ENCODE measurements at regions not wholly inside any gene's neighbourhood (a gene's known extent, or its start where the extent isn't known, plus 50 kb on each side); places are given as distances from the start of the nearest gene placed in this dataset.
A peak's percentile ranks its signal among the peaks of the same experiment; 100 is the strongest.
"Not testable (repeated sequence)": the region's sequence is repeated elsewhere in the genome, so short reads cannot be mapped to it uniquely, and the experiment has no call there.

DNA sequence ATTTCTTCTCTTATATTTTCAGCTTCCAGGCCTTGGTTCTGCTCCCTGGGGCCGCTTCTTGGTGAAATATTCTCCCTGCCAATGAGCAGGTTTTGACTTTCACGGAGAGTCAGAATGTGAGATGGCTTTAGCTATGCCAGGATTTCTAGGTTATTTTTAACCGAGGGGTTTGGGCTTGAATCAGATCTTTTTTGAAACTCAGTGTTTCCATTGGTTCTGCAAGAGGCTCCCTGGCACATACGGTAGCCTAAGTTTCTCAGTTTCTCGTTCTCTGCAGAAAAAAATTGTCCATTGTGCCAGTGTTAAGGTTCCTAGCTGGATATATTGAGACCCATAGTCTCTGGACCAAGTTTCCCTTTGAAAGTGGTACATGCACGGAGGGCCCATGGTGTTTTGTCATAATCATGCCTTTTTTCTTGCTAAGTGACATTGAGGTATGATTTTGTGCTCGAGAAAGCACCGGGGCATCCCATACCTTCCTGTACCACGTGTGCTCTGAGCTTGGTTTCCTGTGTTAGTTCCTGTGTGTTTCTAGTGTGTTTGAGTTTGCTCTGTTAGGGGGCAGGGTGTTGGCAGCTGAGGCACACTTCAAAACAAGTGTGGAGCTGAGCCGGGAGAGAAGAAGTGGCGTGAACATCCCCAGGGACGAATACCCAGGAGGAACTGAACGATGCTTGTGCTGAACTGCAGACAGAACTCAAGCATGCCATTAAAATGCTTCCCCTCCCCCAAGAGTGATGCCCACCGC lies 127.2 kb downstream of the HS3ST3B1 start:
- peak; percentile 99 for ATAC-seq
- Mint-ChIP-seq H3K4me3 (peak overlapping the region; percentile 93), H3K36me3 (ENCODE audit: low read depth) (peaks cover 2% of the 10 kb centered on the region), H3K27me3 (no peaks in the 10 kb centered on the region), H3K27ac (peak overlapping the region; percentile 93), H3K4me1 (peaks cover 44% of the 10 kb centered on the region)
- H3K9me3 ChIP-seq (ENCODE audit: control insufficient read depth, low read length, poor library complexity, severe bottlenecking): no peaks in the 10 kb centered on the region
- peak in 1 of 3 donors; percentile 22 for DNase-seq

DNA sequence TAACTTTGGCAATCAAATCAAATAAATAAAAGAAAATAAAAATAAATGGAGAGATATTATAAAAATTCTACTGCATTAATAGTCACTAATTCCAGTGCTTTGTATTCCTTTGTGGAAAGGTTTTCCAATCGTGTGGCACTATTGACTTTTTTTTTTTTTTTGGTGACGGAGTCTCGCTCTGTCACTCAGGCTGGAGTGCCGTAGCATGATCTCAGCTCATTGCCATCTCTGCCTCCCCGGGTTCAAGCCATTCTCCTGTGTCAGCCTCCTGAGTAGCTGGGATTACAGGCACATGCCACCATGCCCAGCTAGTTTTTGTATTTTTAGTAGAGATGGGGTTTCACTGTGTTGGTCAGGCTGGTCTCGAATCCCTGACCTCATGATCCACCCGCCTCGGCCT lies 122.3 kb downstream of the HS3ST3B1 start:
- H3K36me3 Mint-ChIP-seq (ENCODE audit: low read depth); DNase-seq; ATAC-seq; H3K4me3 Mint-ChIP-seq; H3K9me3 ChIP-seq (ENCODE audit: control insufficient read depth, low read length, poor library complexity, severe bottlenecking); H3K27ac Mint-ChIP-seq; H3K27me3 Mint-ChIP-seq: not testable (repeated sequence)
- peaks cover 24% of the 10 kb centered on the region for H3K4me1 Mint-ChIP-seq

DNA sequence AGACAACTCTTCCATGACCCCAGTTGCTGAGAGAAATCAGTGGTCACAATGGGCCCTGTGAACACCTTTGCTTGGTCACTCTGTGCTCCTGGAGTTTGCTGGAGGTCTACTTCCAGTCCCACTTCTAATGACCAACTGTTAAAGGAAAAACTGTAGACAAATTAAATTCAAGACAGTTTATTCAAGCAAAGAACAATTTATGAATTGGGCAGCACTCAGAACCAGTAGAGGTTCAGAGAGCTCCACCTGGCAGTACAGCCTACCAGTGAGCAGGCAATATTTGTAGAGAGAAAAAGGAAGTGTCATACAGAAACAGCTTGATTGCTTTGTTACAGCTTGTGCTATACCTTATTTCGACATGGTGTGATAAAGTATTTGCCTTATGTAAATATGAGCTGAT lies 116.5 kb downstream of the HS3ST3B1 start:
- Mint-ChIP-seq H3K27ac (no peak overlapping the region), H3K27me3 (no peaks in the 10 kb centered on the region), H3K4me1 (no peaks in the 10 kb centered on the region), H3K4me3 (no peak overlapping the region), H3K36me3 (ENCODE audit: low read depth) (no peaks in the 10 kb centered on the region)
- H3K9me3 ChIP-seq (ENCODE audit: control insufficient read depth, low read length, poor library complexity, severe bottlenecking): no peaks in the 10 kb centered on the region
- no peak for DNase-seq
- no peak for ATAC-seq

DNA sequence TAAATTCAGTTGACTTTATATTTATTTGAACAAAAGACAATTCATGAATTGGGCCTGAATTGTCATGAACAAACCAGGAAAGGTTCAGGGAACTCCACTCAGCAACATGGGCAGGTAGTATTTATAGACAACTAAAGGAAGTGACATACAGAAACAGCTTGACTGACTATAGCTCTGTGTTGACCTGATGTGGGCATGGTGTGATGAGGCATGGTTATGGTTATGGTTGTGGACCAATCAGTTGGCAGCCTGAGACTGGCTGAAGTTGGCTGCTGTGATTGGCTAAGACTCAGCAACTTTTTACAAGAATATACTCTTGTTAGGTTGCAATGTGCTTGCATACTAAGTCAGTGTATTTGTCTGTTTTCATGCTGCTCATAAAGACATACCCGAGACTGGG lies 108.4 kb downstream of the HS3ST3B1 start:
- peaks cover 3% of the 10 kb centered on the region for H3K4me1 Mint-ChIP-seq
- H3K9me3 ChIP-seq (ENCODE audit: control insufficient read depth, low read length, poor library complexity, severe bottlenecking): no peaks in the 10 kb centered on the region
- H3K36me3 Mint-ChIP-seq (ENCODE audit: low read depth): peaks cover 3% of the 10 kb centered on the region
- DNase-seq (no peak), ATAC-seq (no peak)
- no peak overlapping the region for H3K4me3 Mint-ChIP-seq
- no peaks in the 10 kb centered on the region for H3K27me3 Mint-ChIP-seq
- no peak overlapping the region for H3K27ac Mint-ChIP-seq

DNA sequence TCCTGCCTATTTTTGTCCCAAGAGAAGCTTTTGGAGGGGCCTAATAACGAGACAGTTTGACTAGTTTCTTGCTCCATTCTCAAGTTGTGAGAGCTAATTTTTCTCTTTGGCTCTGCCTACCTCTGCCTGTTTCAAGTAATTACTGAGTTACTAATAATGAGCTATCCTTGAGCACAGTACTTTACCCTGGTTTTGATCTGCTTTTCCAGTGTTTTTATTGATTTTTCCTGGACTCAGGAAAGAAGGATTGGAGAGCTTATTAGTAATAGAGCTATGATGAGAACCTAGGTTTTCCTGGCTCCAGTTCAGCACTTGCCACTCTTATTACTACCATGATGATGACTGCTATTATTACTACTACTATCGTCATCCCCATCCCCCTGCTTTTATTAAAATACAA lies 106.7 kb downstream of the HS3ST3B1 start:
- H3K27me3 Mint-ChIP-seq: no peaks in the 10 kb centered on the region
- peaks cover 10% of the 10 kb centered on the region for H3K4me1 Mint-ChIP-seq
- H3K36me3 Mint-ChIP-seq (ENCODE audit: low read depth): peaks cover 3% of the 10 kb centered on the region
- no peaks in the 10 kb centered on the region for H3K9me3 ChIP-seq (ENCODE audit: control insufficient read depth, low read length, poor library complexity, severe bottlenecking)
- DNase-seq: no peak
- ATAC-seq: no peak
- no peak overlapping the region for H3K4me3 Mint-ChIP-seq
- H3K27ac Mint-ChIP-seq: no peak overlapping the region

DNA sequence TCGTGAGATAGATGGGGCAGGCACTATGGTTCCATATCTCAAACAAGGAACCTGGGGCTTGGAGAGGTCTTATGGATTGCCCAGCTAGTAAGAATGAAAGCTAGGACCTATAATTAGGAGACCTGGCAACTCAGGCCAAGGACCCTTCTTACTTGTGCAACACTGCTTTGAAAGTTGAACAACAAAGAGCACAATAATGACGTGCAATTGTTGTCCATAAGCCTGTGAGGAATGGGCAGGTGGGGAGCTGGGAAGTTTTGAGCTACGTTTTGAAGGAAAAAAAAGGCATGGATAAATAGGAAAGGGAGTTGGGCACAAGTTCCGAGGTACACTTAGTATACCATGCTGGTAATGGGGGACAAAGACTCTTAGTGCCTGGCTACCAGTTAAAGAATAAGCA lies 104.3 kb downstream of the HS3ST3B1 start:
- Mint-ChIP-seq H3K4me1 (peaks cover 10% of the 10 kb centered on the region), H3K4me3 (no peak overlapping the region), H3K27me3 (no peaks in the 10 kb centered on the region), H3K27ac (no peak overlapping the region), H3K36me3 (ENCODE audit: low read depth) (peaks cover 3% of the 10 kb centered on the region)
- H3K9me3 ChIP-seq (ENCODE audit: control insufficient read depth, low read length, poor library complexity, severe bottlenecking): no peaks in the 10 kb centered on the region
- ATAC-seq (no peak), DNase-seq (no peak)
